NCI-H1105 treated with DMSO at 0.1 percent for 48 hours (cell line): ENCODE measurements at regions not wholly inside any gene's neighbourhood (a gene's known extent, or its start where the extent isn't known, plus 50 kb on each side); places are given as distances from the start of the nearest gene placed in this dataset.
"Not testable (repeated sequence)": the region's sequence is repeated elsewhere in the genome, so short reads cannot be mapped to it uniquely, and the experiment has no call there.

Experiments used
- DNase-seq: peaks from one replicate; lab custom pipeline; 2025; lab: John Stamatoyannopoulos, UW

DNA sequence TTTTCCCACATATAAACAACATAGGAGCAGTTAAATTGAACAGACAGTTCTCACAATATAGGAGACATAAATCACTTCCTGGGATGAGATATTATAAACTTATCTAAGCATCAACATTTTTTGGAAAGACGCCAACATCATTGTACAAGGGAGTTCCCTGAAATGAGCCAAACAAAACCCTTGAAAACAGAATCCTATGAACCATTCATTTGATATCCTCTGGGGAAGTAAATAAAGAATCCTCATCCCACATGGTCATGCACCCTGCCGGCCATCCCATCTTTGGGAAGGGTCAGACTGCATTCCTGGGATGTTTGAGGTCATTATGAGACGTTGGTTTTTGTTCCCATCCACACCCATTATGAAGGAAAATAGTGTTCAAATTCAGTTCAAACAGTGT lies 111.8 kb upstream of the USP25 start:
- DNase-seq: peak; percentile 41

DNA sequence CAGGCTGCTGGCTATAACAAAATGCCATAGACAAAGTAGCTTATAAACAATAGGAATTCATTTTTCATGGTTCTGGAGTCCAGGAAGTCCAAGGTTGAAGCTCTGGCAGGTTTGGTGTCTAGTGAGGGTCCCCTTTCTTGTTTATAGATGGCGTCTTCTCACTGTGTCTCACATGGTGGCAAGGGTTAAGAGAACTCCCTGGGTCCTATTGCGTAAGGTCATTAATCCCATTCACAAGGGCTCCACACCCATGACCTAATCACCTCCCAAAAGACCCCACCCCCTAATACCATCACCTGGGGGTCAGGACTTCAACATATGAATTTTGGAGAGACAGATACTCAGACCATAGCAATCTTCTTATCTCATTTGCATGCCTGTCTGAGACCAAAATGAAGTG lies 108.9 kb upstream of the USP25 start:
- no peak for DNase-seq

DNA sequence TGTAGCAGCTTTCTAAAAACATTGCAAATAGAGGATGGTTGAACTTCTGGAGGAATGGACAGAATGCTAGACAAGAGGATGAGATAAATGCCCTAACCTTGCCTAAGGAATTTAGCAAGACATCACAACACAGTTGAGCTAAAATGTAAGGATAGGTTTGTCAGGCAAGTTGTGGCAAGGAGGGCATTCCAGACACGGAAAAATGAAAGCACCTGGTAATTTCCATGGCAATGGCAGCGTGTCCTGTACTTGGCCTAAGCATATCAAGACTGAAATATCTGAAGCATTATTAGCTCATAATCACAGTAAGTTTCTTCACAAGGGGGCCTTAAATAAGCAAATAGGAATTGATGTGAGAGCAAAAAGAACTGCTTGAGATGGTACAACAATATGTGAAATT lies 105.1 kb upstream of the USP25 start:
- DNase-seq: no peak

DNA sequence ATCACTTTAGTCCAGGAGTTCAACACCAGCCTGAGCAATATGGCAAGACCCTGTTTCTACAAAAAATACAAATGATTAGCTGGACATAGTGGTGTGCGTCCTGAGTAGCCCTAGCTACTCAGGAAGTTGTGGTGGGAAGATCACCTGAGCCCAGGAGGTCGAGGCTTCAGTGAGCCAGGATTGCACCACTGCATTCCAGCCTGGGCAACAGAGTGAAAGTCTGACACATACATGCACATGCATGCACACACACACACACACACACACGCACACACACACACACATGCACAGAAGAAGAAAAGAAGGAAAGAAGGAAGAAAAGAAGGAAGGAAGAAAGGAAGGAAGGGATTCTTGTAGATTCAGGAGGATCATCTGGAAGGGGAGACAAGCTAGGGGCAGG lies 104.4 kb upstream of the USP25 start:
- no peak for DNase-seq

DNA sequence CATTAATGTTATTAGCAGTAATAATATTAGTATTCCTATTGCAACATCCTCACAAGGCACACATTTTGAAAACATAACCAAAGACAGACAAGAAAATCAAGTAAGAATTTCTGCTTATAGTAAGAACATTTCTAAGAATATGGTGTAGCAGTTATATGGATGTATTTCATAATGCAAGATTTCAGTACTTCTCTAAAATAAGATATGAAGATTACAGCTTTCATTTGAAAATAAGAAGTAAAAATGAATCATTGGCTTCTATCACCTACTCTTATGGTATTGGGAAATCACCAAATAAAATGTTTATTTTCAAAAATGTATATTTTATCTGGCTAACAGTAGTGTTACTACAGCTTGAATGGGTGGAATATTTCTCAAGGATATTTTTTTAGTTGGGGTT lies 103.8 kb upstream of the USP25 start:
- no peak for DNase-seq

DNA sequence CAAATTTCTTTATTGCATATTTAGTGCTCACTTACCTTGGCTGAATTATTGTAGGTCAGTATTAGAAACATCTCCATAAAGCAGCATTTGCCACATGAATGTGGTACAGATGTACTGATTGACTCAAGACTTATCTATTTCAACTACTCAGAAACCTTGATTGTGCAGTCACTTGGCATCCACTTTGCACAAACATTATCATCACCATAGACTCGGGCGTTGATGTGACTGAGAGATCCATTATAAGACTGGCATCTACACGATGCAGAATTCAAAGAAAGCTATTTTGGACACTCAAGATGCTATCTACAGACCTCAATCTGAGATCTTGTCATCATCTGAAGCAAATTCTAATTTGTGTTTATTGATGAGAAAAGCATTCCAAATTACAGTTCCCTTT lies 102.8 kb upstream of the USP25 start:
- no peak for DNase-seq

DNA sequence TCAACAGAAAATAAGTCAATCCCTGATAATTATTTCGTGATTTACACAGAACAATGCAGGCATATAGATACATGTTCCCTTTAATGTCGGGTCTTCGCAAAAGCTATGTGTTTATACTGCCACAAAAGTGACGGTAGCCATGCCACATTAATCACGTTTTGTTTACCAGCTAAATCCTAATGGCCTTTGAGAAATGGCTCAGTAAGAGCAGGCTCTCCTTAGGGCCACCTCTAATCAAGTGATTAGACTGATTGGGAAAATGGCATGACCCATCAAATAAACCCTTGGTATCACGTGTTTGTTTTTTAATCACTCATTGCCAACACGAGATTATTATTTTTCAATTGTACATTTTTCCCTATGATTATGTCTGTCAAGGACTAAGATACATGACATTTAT lies 102.0 kb upstream of the USP25 start:
- DNase-seq: no peak

DNA sequence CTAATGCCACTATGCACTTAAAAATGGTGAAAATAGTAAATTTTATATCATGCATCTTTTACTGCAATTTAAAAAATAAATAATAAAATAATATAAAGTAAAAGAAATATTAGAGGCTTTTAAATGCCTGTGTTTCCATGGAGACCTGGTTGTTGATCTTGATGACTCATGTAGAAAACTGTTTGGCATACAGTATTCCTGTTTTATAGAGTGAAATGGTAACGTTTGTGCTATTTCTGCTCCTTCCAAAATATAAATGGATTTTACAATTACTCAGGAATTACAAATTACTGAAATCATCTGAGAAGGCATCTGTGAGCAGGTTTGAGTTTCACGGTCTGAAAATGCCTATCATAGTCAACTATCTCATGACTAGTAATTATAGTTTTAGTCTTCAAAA lies 98.4 kb upstream of the USP25 start:
- no peak for DNase-seq

DNA sequence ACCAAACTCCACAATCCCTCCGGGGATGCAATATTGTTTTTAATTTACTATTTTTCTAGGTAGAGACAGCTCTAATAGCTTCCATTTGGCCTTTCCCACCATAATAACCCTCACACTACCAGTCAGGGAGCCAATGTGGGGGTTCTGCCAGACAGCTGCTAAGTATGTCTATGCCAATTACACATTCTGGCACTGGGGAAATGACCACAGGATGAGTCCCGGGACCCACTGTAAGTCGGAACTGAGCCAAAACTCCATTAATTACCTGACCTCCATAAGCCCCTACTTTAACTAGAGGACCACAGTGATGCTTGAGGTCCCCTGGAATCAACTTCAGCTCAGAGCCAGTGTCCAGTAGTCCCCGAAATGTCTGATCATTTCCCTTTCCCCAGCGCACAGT lies 95.2 kb upstream of the USP25 start:
- DNase-seq: not testable (repeated sequence)

DNA sequence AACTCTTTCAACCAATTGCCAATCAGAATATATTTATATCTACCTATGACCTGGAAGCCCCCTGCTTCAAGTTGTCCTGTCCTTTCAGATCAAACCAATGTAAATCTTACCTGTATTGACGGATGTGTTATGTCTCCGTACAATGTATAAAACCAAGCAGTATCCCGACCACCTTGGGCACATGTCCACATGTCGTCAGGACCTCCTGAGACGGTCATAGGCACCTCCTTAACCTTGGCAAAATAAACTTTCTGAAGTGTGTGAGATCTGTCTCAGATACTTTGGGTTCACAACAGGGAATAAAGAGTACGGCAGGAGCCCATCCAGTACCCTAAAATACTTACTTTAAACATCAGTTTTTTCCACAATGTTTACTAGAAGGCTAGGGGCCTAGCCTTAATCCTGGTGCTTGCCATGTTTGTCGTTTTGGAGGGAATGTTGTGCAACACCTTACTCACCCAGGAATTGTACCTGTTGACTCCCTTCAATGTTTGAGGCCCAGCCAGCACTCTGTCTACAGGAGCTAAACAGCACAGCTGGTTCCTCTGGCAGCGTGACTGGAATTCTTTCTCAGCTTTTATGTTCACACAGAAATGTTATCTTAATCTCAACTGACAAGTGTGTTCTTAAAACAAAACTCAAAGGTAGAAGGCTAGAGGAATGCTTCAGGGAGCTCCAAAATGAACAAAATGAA lies 90.8 kb upstream of the USP25 start:
- DNase-seq: no peak

DNA sequence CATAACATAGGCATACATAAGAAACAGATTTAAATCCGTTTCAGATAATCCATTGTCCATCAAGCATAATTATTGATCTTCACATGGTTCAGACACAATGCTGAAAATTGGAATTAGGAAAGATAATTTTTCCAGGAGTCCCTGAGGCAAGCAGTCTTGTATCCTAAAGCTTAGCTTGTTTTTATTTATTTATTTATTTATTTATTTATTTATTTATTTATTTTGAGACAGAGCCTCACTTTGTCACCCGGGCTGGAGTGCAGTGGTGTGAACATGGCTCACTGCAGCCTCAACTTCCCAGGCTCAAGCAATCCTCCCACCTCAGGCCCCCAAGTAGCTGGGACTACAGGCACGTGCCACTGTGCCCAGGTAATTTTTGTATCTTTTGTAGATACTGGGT lies 89.7 kb upstream of the USP25 start:
- DNase-seq: not testable (repeated sequence)

DNA sequence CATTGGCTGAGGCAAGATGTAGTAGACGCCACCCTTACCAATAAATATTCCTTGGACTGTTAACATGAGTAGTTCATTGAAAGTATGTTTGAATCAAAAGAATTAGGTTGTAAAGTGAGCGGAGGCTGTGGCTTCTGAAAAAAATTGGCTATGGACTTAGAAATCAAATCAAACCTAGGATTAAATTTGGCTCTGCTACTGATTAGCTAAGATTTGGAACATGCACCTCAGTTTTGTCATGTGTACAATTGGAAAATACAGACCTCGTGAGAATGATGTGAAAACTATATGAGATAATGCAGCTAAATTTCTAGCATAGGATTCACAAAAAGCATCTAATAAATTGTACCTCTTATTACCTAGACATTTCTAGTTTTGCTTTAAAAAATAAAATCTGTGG lies 85.3 kb upstream of the USP25 start:
- no peak for DNase-seq

DNA sequence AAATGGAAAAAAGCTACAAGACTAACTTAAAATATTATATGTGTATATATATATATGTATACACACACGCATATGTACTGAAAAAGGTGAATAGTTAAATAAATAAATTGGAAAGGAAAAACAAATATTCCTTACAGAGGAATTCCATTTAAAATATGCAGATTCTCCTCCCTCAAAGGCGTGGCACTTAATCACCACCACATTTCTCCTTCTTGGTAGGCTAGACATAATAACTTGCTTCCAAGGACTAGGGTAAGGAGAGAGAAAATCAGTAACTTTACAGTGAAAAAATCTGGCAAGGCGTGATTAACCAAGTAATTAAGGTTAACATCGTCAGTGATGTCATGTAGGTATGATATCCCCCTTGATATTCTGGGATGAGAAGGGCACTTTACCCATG lies 84.0 kb upstream of the USP25 start:
- no peak for DNase-seq

DNA sequence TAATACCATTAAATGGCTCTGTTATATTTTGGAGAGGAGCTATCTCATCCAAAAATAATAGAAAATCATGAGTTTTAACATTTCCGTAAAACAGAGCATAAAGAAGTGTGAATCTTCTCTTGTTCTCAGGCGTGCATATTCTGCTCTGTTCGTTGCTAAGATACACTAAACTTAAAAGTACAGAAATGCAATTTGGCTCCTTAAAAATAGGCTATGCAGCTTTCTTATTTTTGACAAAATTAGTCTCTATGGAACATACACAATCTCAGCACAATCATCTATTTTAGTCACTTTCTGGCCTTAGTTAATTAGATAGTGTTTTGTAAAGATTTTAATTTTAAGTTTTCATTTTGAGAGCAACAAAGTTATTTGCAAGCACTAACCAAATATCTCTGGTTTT lies 79.0 kb upstream of the USP25 start:
- DNase-seq: no peak

DNA sequence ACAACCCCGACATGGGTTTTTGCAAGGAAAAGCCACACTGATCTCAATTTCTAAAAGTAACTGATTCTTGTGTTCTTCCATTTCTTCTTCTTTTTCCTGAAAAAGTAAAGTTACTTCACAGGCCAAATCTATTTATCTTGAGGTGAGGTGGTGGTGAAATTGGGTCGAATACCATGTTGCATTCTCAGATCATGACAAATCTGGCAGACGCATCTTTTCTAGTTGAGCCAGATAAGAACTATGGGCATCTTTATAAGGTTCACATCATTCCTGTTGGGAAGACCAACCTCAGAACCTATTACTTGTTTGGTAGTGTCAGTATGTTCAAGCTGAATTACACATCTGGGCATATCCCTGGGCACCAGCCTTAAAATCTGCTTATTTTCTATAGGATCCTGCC lies 78.6 kb upstream of the USP25 start:
- DNase-seq: no peak

DNA sequence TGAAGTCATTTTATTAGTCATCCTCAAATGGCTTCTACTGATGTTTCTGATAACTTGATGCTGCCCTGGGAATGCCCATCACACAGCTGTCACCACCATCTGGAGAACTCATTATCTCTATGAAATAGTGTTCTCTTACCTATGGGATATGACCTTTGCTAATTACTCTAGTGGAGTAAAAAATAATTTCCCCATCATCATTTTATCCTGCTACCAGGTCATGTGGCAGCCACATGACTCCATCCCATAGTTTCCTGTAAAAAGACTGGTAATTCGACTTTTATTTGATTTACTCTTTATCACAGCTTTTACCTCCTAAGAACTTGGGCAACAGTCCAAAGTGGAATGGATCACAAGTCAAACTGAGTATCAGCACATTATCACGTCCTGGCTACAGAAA lies 76.1 kb upstream of the USP25 start:
- no peak for DNase-seq

DNA sequence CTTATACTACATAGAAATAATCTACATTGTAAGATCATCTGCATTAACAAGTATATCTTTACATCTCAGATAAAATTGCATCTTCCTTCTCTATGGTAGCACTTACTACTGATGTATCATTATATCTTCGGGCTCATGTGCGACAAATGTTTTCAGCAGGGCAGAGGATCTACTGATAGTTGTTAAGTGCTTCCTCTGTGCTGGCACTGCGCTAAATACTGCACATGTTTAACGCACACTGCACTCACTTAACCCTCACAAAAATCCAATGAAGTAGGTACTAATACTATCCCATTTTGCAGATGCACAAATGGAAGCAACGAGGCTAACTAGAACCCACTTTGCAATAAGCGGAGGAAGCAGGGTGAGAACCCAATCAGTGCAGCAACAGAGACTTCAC lies 75.6 kb upstream of the USP25 start:
- no peak for DNase-seq

DNA sequence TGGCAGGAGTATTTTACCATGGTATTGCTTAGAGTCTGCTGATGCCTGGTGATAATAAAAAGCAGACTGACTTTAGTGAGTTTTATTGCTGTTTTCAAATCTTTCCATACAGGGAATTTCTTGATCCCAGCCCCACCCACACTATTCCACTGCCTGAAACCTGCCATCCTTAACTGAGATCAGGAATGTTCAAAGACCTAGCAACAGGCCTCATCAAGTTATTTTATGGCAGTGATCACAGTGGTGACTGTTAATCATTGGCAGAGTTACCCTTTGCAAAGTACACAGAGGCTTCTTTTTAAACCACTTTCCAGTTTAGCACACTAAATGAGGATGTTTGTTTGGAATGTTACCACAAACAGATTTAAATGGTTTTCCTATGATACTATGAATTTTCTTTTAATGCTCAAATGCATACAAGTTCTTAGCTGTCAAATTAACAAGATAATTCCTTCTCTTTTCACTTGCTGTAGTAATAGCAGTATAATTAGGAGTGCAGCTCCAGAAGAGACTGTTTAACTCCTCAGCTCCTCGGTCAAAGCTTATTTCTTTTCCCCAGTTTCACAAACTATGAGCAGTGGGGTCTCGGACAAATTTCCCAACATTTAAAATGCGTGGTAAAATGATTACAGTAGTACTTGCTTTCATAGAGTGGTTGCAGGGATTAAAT lies 69.9 kb upstream of the USP25 start:
- DNase-seq: no peak

DNA sequence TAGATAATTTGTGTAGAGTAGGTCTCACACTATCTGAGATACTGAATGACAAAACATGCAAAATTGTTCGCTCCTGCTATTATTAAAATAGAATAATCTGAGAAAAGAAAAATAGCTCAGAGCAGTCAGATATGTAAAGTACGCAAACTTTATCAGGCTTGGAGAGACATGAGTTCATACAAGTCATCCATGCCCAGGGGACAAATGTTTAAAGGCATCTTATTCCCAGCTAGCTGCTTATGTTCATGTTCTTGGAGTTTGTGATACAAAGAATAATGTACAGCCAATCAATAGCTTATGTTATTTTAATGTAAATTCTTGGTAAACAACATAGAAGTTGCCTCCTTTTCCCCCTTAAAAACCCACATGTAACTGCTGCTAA lies 69.4 kb upstream of the USP25 start:
- no peak for DNase-seq

DNA sequence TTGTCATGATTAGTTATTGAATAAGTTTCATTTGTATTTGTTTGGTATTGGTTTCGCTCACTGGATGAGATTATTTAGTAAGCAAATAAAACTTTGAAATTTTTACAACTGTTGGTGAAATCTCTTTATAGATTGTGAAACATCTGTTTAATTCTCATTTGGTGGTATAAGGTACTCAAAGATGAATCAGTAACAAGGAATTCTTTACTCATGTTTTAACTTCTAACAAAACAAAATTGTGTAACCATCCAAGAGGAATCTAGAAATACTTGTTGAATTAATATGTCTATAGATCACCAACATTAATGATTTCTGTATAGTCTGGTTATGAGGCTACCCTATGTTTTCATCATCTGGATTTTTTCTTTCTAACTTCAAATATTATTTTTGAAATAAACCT lies 62.8 kb upstream of the USP25 start:
- no peak for DNase-seq

DNA sequence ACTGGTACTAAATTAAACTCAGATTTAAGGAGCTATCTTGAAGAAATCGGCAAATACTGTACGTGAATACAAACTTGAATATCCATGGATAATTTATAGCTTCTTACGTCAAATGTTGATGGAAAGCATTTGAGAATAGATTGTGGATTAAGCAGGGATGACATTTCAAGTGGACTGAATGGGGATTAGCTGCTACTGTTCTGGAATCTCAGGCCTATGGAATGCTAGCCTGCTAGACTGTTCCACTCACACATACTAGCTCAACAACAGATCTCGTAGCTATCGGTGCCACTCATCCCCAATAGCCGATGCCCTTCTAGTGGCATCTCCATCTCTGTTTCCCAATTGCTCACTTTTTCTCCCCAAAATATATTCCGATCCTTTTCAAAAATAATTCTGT lies 62.0 kb upstream of the USP25 start:
- no peak for DNase-seq

DNA sequence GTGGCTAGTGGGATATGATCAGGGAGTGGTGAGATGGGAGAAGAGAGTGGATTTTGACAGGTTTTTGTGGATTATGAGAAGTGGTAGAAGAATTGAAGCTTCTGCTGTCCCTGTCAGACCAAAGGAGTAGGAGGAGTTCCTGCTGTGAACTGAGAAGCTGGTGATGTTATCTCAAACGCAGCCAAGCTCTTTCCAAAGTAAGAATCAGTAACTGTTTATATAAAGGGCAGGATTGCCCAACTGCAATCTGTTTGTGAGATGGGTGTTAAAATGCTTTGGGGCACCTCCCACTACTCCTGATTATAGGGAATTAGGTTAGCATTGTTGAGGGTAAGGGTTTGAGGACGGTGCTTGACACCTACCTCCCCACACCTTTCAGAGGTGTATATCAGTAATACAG lies 60.5 kb upstream of the USP25 start:
- no peak for DNase-seq

DNA sequence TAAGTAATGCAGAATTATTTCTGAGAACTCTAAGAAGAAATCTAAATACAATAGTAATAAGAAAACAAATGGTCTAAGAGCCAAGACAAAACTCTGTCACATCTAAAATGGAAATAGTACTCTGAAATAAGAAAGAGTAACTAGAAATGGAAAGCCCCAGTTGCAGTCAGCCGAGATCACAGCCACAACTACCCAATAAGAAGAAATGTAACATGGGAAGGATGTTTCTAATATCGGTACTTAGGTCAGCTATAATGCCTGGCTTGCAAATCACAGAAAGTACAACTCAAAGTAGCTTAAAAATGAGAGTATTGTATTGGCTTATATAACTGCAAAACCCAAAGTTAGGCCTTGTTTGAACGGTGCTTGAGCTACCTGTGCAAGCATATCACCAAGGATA lies 58.6 kb upstream of the USP25 start:
- DNase-seq: no peak

DNA sequence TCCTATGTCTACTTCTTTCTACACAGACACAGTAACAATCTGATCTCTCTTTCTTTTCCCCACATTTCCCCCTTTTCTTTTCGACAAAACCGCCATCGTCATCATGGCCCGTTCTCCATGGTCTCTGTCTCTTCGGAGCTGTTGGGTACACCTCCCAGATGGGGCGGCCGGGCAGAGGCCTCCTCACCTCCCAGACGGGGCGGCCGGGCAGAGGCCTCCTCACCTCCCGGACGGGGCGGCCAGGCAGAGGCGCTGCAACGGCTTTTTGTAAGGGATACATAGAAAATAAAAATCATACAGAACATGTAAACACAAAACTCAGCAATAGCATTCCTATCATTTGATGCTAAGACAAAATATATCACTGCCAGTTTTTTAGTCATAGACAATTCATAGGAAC lies 57.2 kb upstream of the USP25 start:
- DNase-seq: not testable (repeated sequence)
